Natural killer cell (primary cell): ENCODE measurements at regions not wholly inside any gene's neighbourhood (a gene's known extent, or its start where the extent isn't known, plus 50 kb on each side); places are given as distances from the start of the nearest gene placed in this dataset.

ENCODE experiments used
- ATAC-seq, 3 donors: fragments of 150-1000 bp in 2 of 3; fragments of 200-7000 bp in 1 of 3; cut with Tn5 transposase; 1 replicate in 1 of 3; 2 replicates in 2 of 3; pipeline ENCODE4 v1.10.0; 2021; ENCODE audit warnings: mild to moderate bottlenecking in 2 of 3, moderate library complexity in 2 of 3
- DNase-seq, 2 donors: peaks; one replicate each; pipeline versions ENCODE4 v3.0.0 to v3.0.0-alpha.2; 2013 to 2021; ENCODE audit warnings: mixed read lengths in 1 of 2
- H3K27ac ChIP-seq: one replicate; pipeline ENCODE4 v1.5.1; 2013; ENCODE audit warnings: mild to moderate bottlenecking, low read length
- H3K27me3 ChIP-seq: one replicate; pipeline ENCODE4 v1.6.1; 2013; ENCODE audit warnings: low read length; ENCODE audit not compliant: control insufficient read depth, insufficient read depth
- H3K36me3 ChIP-seq: one replicate; pipeline ENCODE4 v1.6.1; 2013; ENCODE audit warnings: low read length; ENCODE audit not compliant: control insufficient read depth, insufficient read depth
- H3K4me1 ChIP-seq: one replicate; pipeline ENCODE4 v1.6.1; 2013; ENCODE audit warnings: low read length; ENCODE audit not compliant: control insufficient read depth, insufficient read depth
- H3K4me3 ChIP-seq: one replicate; pipeline ENCODE4 v1.5.1; 2013; ENCODE audit warnings: low read length
- H3K9me3 ChIP-seq: one replicate; pipeline ENCODE4 v1.6.1; 2013; ENCODE audit warnings: low read length; ENCODE audit not compliant: control insufficient read depth, insufficient read depth
- H3K27ac Mint-ChIP-seq, 2 donors: one replicate each; pipeline ENCODE4 v1.8.0; 2022; ENCODE audit warnings: mild to moderate bottlenecking in 2 of 2, mixed read lengths in 2 of 2, moderate library complexity in 1 of 2
- H3K27me3 Mint-ChIP-seq, 2 donors: one replicate each; pipeline ENCODE4 v1.8.0; 2022; ENCODE audit warnings: low read depth in 2 of 2, mixed read lengths in 2 of 2
- H3K36me3 Mint-ChIP-seq: one replicate; pipeline ENCODE4 v1.8.0; 2022; ENCODE audit warnings: mixed read lengths
- H3K4me1 Mint-ChIP-seq, 2 donors: one replicate each; pipeline ENCODE4 v1.8.0; 2022; ENCODE audit warnings: mixed read lengths in 2 of 2
- H3K4me3 Mint-ChIP-seq: one replicate; pipeline ENCODE4 v1.8.0; 2022; ENCODE audit warnings: mild to moderate bottlenecking, moderate library complexity, mixed read lengths
- H3K9me3 Mint-ChIP-seq, 2 donors: one replicate each; pipeline ENCODE4 v1.8.0; 2022; ENCODE audit warnings: mixed read lengths in 2 of 2
- WGBS: methylation state at CpG from one replicate; pipeline ENCODE4 v1.1.7; 2013; ENCODE audit warnings: missing lambda C conversion rate; ENCODE audit not compliant: insufficient coverage; 5-methylcytosine and 5-hydroxymethylcytosine counted together
- intact Hi-C: fragments of 100-400 bp; cut with micrococcal nuclease; formaldehyde crosslinking; loops from one replicate; pipeline ENCODE4 v1.14.2; 2022
- TF ChIP-seq, protein P1 (sequence below): fragments of 200-600 bp; IDR thresholded peaks from one replicate; pipeline ENCODE4 v1.8.0; 2022; ENCODE audit warnings: antibody characterized with exemption

DNA sequence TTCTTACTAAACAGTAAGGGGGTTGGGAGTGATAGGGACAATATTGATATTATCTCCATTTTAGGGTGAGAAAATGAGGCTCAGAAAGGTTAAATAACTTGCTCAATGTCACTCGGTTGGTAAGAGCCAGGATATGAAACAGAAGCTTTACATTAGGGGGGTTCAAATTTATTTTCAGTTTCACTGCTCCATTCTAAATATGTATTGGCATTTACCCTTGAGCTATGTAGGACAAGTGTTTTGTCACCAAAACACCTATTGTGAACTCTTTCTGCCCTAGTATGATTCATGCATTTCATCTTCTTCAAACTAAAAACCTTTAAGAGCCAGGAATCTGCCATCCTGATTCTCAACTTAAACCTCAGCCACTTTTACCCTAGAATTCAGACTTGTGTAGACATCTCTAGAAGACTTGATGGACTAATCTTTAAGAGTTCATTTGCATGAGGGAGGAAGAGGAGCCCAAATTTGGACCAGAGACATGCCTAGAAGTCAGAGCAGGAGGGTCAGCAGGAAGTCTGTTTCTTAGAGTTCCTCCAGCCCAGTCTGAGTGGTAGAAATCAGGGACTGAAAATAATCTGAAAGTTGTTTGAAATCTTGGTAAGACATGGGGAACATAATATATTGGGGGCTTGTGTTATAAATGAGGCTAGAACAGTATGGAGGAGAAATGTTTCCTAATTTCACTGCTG, 129.4 kb upstream of the ATP5MC3 start:
- 88% methylated on average over 1 of the region's 1 CpG for WGBS
- Histone ChIP-seq H3K4me3 (no peak overlapping the region), H3K4me1 (no peaks in the 10 kb centered on the region), H3K27ac (no peak overlapping the region), H3K9me3 (no peaks in the 10 kb centered on the region), H3K27me3 (no peaks in the 10 kb centered on the region), H3K36me3 (no peaks in the 10 kb centered on the region)
- intact Hi-C loops: no loop called here
- Mint-ChIP-seq H3K36me3 (no peaks in the 10 kb centered on the region), H3K4me1 (no peaks in the 10 kb centered on the region), H3K4me3 (no peak overlapping the region), H3K27me3 (peaks cover 14 to 72% of the 10 kb centered on the region in 2 donors), H3K9me3 (no peaks in the 10 kb centered on the region), H3K27ac (no peak overlapping the region)
- DNase-seq: no peak
- no peak for ATAC-seq
- TF ChIP-seq, protein P1, sequence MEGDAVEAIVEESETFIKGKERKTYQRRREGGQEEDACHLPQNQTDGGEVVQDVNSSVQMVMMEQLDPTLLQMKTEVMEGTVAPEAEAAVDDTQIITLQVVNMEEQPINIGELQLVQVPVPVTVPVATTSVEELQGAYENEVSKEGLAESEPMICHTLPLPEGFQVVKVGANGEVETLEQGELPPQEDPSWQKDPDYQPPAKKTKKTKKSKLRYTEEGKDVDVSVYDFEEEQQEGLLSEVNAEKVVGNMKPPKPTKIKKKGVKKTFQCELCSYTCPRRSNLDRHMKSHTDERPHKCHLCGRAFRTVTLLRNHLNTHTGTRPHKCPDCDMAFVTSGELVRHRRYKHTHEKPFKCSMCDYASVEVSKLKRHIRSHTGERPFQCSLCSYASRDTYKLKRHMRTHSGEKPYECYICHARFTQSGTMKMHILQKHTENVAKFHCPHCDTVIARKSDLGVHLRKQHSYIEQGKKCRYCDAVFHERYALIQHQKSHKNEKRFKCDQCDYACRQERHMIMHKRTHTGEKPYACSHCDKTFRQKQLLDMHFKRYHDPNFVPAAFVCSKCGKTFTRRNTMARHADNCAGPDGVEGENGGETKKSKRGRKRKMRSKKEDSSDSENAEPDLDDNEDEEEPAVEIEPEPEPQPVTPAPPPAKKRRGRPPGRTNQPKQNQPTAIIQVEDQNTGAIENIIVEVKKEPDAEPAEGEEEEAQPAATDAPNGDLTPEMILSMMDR: no peak

DNA sequence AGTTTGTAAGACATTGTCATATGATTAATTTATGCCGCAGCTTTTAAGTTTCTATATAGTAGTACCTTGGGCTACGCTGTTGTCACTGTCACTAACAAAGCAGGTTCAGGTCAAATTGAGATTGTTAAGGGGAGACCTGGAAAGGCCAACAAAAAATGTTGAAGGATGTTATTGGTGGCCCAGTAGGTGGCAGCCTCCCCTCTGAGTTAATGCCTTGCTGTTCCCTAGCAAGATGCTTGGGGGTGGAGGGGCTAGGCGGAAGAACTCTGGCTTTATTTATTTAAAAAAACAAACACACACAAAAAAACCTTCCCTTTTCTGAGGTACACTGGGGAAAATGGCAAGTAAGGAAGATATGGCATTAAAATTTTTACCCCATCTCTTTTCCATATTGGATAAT, 128.3 kb upstream of the ATP5MC3 start:
- H3K4me3 Mint-ChIP-seq: no peak overlapping the region
- DNase-seq: peak in 1 of 2 donors; percentile 5
- no peak overlapping the region for H3K27ac Mint-ChIP-seq
- H3K36me3 Mint-ChIP-seq: no peaks in the 10 kb centered on the region
- H3K4me3 ChIP-seq: no peak overlapping the region
- peaks cover 17 to 69% of the 10 kb centered on the region in 2 donors for H3K27me3 Mint-ChIP-seq
- TF ChIP-seq, protein P1: no peak
- H3K4me1 ChIP-seq: no peaks in the 10 kb centered on the region
- no peak overlapping the region for H3K27ac ChIP-seq
- no peaks in the 10 kb centered on the region for H3K36me3 ChIP-seq
- intact Hi-C loops: no loop called here
- H3K4me1 Mint-ChIP-seq: no peaks in the 10 kb centered on the region
- 69% methylated on average over 2 of the region's 3 CpGs for WGBS
- no peaks in the 10 kb centered on the region for H3K9me3 ChIP-seq
- no peaks in the 10 kb centered on the region for H3K9me3 Mint-ChIP-seq
- no peak for ATAC-seq
- no peaks in the 10 kb centered on the region for H3K27me3 ChIP-seq

DNA sequence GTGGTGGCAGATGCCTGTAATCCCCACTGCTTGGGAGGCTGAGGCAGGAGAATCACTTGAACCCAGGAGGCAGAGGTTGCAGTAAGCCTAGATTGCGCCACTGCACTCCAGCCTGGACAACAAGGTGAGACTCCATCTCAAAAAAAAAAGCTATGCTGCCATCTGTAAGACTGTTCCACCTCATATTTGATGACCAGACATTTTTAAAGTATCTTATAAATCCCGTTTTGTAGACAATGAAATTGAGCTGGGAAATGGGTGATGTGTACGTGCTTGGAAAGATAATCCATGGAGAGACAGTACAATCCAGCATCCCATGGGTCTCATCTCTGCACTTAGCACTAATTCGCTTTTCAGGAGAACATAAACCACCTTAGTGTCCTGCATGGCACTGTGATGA, 126.5 kb upstream of the ATP5MC3 start:
- no peak overlapping the region for H3K27ac Mint-ChIP-seq
- ATAC-seq (no peak), DNase-seq (no peak)
- TF ChIP-seq, protein P1: no peak
- H3K4me3 Mint-ChIP-seq: no peak overlapping the region
- H3K27me3 ChIP-seq: peaks cover 2% of the 10 kb centered on the region
- no peaks in the 10 kb centered on the region for H3K4me1 ChIP-seq
- no peak overlapping the region for H3K4me3 ChIP-seq
- no peaks in the 10 kb centered on the region for H3K36me3 ChIP-seq
- no peaks in the 10 kb centered on the region for H3K4me1 Mint-ChIP-seq
- WGBS: 80% methylated on average over 4 of the region's 4 CpGs
- intact Hi-C loops: no loop called here
- no peak overlapping the region for H3K27ac ChIP-seq
- no peaks in the 10 kb centered on the region for H3K9me3 Mint-ChIP-seq
- peaks cover 20 to 61% of the 10 kb centered on the region in 2 donors for H3K27me3 Mint-ChIP-seq
- no peaks in the 10 kb centered on the region for H3K36me3 Mint-ChIP-seq
- no peaks in the 10 kb centered on the region for H3K9me3 ChIP-seq

DNA sequence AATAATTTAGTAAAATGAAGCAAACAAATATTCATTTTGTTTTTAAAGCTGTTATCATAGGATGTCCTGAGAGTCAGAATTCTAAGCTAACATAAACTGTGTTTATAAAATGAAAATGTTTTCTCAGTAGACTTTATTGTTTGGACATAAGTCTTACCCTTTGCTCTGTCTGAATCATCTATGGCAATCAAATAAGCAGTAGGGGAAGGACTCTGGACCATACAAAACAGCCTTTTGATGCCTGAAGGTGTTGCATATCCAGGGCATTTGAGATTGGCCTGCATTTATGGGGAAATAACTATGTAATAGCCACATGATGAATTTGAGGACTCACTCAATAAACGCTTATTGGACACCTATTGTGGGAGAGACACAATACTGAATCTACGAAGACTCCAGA, 123.0 kb upstream of the ATP5MC3 start:
- 87% methylated on average over 2 of the region's 2 CpGs for WGBS
- intact Hi-C loops: no loop called here
- no peak overlapping the region for H3K4me3 ChIP-seq
- H3K27ac Mint-ChIP-seq: no peak overlapping the region
- H3K27ac ChIP-seq: no peak overlapping the region
- ATAC-seq (no peak), DNase-seq (no peak)
- no peaks in the 10 kb centered on the region for H3K36me3 ChIP-seq
- peaks cover 23 to 60% of the 10 kb centered on the region in 2 donors for H3K27me3 Mint-ChIP-seq
- H3K4me1 Mint-ChIP-seq: no peaks in the 10 kb centered on the region
- peaks cover 5% of the 10 kb centered on the region for H3K27me3 ChIP-seq
- no peaks in the 10 kb centered on the region for H3K9me3 ChIP-seq
- no peaks in the 10 kb centered on the region for H3K4me1 ChIP-seq
- H3K36me3 Mint-ChIP-seq: no peaks in the 10 kb centered on the region
- TF ChIP-seq, protein P1: no peak
- no peak overlapping the region for H3K4me3 Mint-ChIP-seq
- H3K9me3 Mint-ChIP-seq: no peaks in the 10 kb centered on the region
